Thyroid gland (tissue), 4 donors: ENCODE measurements at regions not wholly inside any gene's neighbourhood (a gene's known extent, or its start where the extent isn't known, plus 50 kb on each side); places are given as distances from the start of the nearest gene placed in this dataset.

Source experiments
- POLR2A ChIP-seq, 2 donors: fragments of 450-650 bp; IDR thresholded peaks; one replicate each; pipeline ENCODE4 v1.6.1; 2017; ENCODE audit warnings: antibody characterized with exemption in 2 of 2, mild to moderate bottlenecking in 2 of 2, moderate library complexity in 1 of 2
- TF ChIP-seq, protein P1 (sequence below), 6 experiments: fragments of 200-600 bp in 3 of 6; fragments of 450-650 bp in 3 of 6; sonication (generic) in 3 of 6; IDR thresholded peaks; one replicate each; pipeline ENCODE4 v1.5.1; 2016 to 2019; ENCODE audit warnings: antibody characterized with exemption in 6 of 6, mild to moderate bottlenecking in 2 of 6, inconsistent platforms in 1 of 6, moderate library complexity in 1 of 6

DNA sequence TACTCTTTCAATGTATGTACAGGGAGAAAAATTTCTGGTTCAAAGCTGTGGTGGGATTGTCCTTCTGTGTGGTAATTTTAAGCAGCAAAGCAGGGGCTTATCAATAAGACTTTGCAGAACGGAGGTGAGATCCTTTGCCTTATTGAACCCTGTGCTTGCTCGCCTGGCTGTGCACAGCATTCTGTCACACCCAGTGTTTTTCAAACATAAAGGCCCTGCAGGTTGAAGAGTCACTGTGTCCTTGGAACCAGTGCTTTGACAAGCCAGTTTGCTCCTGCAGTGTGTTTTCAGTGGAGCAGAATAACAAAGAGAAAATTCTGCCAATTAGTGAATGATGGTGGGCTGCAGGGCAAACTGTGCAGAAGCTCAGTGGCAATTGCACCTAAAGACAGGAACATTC lies 236.7 kb upstream of the PCSK5 start:
- TF ChIP-seq, protein P1, sequence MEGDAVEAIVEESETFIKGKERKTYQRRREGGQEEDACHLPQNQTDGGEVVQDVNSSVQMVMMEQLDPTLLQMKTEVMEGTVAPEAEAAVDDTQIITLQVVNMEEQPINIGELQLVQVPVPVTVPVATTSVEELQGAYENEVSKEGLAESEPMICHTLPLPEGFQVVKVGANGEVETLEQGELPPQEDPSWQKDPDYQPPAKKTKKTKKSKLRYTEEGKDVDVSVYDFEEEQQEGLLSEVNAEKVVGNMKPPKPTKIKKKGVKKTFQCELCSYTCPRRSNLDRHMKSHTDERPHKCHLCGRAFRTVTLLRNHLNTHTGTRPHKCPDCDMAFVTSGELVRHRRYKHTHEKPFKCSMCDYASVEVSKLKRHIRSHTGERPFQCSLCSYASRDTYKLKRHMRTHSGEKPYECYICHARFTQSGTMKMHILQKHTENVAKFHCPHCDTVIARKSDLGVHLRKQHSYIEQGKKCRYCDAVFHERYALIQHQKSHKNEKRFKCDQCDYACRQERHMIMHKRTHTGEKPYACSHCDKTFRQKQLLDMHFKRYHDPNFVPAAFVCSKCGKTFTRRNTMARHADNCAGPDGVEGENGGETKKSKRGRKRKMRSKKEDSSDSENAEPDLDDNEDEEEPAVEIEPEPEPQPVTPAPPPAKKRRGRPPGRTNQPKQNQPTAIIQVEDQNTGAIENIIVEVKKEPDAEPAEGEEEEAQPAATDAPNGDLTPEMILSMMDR (IDR thresholded peaks at IDR 0.05): no peak
- TF ChIP-seq POLR2A (IDR thresholded peaks at IDR 0.05): no peak
